Uterus (tissue), 3 donors: ENCODE measurements at regions not wholly inside any gene's neighbourhood (a gene's known extent, or its start where the extent isn't known, plus 50 kb on each side); places are given as distances from the start of the nearest gene placed in this dataset.

Experiments
- DNase-seq, 2 donors: peaks; one replicate each; pipeline ENCODE4 v3.0.0-alpha.2; 2019 to 2020
- H3K27ac ChIP-seq, 2 donors: fragments of 200-600 bp; sonication (generic); 1 replicate in 1 of 2; 2 replicates in 1 of 2; pipeline ENCODE4 v1.5.1; 2016 to 2018
- H3K27me3 ChIP-seq, 2 donors: fragments of 200-600 bp; sonication (generic); one replicate each; pipeline ENCODE4 v1.5.1; 2018 to 2019; ENCODE audit warnings: control low read depth in 1 of 2
- H3K36me3 ChIP-seq, 2 donors: fragments of 200-600 bp; sonication (generic); one replicate each; pipeline ENCODE4 v1.5.1; 2019; ENCODE audit warnings: control low read depth in 1 of 2
- H3K4me1 ChIP-seq, 2 donors: fragments of 200-600 bp; sonication (generic); one replicate each; pipeline ENCODE4 v1.5.1; 2018 to 2019; ENCODE audit warnings: control low read depth in 1 of 2
- H3K4me3 ChIP-seq, 2 donors: fragments of 200-600 bp; sonication (generic); 1 replicate in 1 of 2; 2 replicates in 1 of 2; pipeline ENCODE4 v1.5.1; 2018 to 2019; ENCODE audit warnings: mild to moderate bottlenecking in 1 of 2
- H3K9me3 ChIP-seq, 2 donors: fragments of 200-600 bp; sonication (generic); one replicate each; pipeline ENCODE4 v1.5.1; 2019; ENCODE audit warnings: control low read depth in 1 of 2
- POLR2A ChIP-seq, 2 donors: fragments of 450-650 bp; IDR thresholded peaks; one replicate each; pipeline ENCODE4 v1.6.1; 2016; ENCODE audit warnings: antibody characterized with exemption in 2 of 2, mild to moderate bottlenecking in 1 of 2, moderate library complexity in 1 of 2
- intact Hi-C: fragments of 100-400 bp; cut with DNase I; formaldehyde crosslinking; loops from one replicate; pipeline ENCODE4 v1.15.1; 2023; ENCODE audit warnings: low total_unique reads
- TF ChIP-seq, protein P1 (sequence below), 4 experiments: fragments of 200-600 bp in 2 of 4; fragments of 450-650 bp in 2 of 4; sonication (generic) in 2 of 4; IDR thresholded peaks; one replicate each; pipeline ENCODE4 v1.5.1; 2016 to 2019; ENCODE audit warnings: antibody characterized with exemption in 4 of 4, mild to moderate bottlenecking in 2 of 4, moderate library complexity in 1 of 4
- donor health status: DM: yes; HTN: yes; CAD: no.

DNA sequence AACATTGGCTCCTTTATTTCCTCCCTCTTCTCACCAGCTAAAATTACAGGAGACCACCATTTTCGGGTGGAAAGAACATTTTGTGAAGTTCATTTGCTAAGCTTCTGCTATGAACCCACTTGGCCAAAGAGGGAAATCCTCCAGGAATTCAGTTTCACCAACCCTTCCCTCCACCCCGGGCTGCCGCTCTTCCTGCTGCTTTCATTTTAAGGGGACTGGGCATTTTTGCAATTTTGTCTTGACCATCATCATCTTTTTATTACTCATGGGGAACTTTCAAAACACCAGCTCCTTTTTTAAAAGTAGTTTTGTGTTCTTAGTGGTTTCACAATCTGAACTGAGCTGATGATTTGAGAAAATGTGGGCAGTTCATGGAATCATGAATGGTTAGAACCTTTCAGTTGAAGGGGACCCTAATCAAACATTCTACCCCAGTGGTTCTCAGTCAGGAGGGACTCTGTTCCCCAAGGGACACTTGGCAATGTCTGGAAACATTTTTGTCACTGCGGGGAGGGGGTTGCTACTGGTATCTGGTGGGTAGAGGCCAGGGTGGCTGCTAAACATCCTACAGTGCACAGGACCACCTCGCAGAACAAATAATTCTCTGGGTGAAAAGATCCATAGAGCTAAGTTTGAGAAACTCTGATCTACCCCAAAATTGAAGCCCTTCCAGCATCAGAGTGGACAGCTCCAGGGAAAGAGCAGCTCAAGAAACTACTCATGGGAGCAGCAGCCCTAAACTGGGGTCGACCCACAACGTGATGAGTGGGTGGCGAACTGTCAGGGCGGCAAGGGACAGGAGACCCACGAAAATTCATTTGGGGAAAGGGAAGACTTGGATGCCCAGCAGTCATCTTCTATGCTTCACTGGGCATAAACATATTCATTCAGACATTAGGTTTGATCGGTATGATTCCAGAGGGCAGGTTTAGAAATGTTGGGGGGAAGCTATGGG lies 92.9 kb downstream of the ACKR3 start:
- no peak for TF ChIP-seq POLR2A (IDR thresholded peaks at IDR 0.05)
- TF ChIP-seq, protein P1, sequence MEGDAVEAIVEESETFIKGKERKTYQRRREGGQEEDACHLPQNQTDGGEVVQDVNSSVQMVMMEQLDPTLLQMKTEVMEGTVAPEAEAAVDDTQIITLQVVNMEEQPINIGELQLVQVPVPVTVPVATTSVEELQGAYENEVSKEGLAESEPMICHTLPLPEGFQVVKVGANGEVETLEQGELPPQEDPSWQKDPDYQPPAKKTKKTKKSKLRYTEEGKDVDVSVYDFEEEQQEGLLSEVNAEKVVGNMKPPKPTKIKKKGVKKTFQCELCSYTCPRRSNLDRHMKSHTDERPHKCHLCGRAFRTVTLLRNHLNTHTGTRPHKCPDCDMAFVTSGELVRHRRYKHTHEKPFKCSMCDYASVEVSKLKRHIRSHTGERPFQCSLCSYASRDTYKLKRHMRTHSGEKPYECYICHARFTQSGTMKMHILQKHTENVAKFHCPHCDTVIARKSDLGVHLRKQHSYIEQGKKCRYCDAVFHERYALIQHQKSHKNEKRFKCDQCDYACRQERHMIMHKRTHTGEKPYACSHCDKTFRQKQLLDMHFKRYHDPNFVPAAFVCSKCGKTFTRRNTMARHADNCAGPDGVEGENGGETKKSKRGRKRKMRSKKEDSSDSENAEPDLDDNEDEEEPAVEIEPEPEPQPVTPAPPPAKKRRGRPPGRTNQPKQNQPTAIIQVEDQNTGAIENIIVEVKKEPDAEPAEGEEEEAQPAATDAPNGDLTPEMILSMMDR (IDR thresholded peaks at IDR 0.05), result no peak
- Histone ChIP-seq H3K27me3 (no peaks in the 10 kb centered on the region), H3K27ac (peak overlapping the region; percentile 58 to 67), H3K4me3 (no peak overlapping the region), H3K9me3 (no peaks in the 10 kb centered on the region), H3K36me3 (no peaks in the 10 kb centered on the region), H3K4me1 (peaks cover 0 to 14% of the 10 kb centered on the region in 2 donors)
- DNase-seq, result no peak
- intact Hi-C loops, result no loop called here

DNA sequence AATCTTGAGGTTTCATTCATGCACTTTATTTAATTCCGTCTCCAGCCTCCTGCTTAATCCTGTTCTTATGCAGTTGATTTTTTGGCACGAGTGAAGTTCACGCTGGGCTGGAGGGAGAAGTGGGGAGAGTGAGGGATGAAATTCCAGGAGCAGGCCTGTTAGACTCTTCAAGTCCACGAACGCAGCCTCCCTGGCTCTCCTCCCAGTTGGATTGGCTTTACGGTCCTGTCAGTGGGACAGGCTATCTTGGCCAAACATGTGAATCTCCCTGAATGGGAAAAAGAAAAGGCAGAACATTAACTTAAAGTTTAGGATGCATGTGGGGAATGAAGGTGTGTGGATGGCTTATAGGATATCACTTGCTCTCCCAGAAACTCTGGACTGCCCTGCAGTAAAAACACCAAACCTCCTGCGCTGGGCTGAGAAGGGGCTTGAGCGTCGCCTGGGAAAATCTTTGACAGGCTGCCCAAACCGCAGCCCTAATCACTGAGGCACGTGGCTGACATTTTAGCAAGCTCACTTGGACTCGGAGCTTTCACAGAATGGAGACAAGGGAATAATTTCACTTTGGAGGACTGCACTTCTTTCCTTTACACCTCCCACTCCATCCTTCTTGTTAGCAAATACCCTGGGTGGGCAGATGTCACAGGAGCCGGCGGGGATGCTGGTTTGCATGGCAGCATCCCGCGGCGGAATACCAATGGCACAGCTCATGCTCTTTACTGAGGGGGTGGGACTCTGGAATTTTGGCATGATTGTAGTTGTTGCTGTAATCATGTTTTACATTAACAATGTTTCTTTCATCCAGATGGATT lies 93.9 kb downstream of the ACKR3 start:
- Histone ChIP-seq H3K4me3 (no peak overlapping the region), H3K4me1 (peaks cover 0 to 14% of the 10 kb centered on the region in 2 donors), H3K36me3 (no peaks in the 10 kb centered on the region), H3K27ac (peak overlapping the region; percentile 58 to 67), H3K27me3 (no peaks in the 10 kb centered on the region), H3K9me3 (no peaks in the 10 kb centered on the region)
- intact Hi-C loops, result no loop called here
- DNase-seq, result peak; percentile 71 to 76
- TF ChIP-seq POLR2A (IDR thresholded peaks at IDR 0.05), result no peak

DNA sequence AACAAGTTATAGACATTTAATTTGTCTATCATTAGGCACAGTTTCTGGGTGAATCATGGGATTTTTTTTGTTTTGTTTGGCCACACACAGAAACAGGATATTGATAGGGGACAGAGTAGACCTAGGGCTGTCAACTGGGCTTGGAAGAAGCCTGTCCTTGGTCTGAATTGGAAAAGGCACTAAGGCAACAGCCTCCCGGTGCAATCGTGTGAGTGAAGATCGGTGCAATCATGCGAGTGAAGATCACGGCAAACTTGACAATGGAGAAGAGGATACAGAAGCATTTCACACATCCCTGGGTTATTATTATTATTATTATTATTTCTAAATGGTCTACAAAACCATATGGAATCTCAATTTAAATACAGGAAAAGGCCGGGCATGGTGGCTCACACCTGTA lies 94.5 kb downstream of the ACKR3 start:
- Histone ChIP-seq H3K27me3 (no peaks in the 10 kb centered on the region), H3K4me3 (no peak overlapping the region), H3K27ac (peak overlapping the region; percentile 58 to 67), H3K4me1 (peaks cover 0 to 14% of the 10 kb centered on the region in 2 donors), H3K9me3 (no peaks in the 10 kb centered on the region), H3K36me3 (no peaks in the 10 kb centered on the region)
- no peak for TF ChIP-seq POLR2A (IDR thresholded peaks at IDR 0.05)
- TF ChIP-seq, protein P1 (IDR thresholded peaks at IDR 0.05), result no peak
- DNase-seq, result no peak
- intact Hi-C loops, result no loop called here

DNA sequence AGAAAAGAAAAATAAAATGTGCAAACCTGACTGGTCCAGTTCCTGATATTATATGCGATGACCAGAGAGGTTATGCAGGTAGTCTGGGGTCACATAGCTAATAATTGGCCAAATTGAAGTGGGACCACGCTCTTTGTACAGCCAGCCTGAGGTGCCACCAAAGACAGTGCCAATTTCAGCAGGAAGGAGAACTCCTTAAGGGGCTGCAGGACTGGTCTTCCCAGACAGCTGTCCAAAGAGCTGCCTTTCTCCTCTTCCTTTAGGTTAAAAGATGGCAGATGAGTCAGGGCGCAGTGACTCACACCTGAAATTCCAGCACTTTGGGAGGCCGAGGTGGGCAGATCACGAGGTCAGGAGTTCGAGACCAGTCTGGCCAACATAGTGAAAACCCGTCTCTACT lies 95.5 kb downstream of the ACKR3 start:
- H3K36me3 ChIP-seq, result no peaks in the 10 kb centered on the region
- TF ChIP-seq POLR2A (IDR thresholded peaks at IDR 0.05), result no peak
- TF ChIP-seq, protein P1 (IDR thresholded peaks at IDR 0.05), result no peak
- no peak overlapping the region for H3K27ac ChIP-seq
- H3K4me3 ChIP-seq, result no peak overlapping the region
- intact Hi-C loops, result no loop called here
- no peaks in the 10 kb centered on the region for H3K9me3 ChIP-seq
- DNase-seq, result no peak
- no peaks in the 10 kb centered on the region for H3K27me3 ChIP-seq
- H3K4me1 ChIP-seq, result peaks cover 0 to 14% of the 10 kb centered on the region in 2 donors

DNA sequence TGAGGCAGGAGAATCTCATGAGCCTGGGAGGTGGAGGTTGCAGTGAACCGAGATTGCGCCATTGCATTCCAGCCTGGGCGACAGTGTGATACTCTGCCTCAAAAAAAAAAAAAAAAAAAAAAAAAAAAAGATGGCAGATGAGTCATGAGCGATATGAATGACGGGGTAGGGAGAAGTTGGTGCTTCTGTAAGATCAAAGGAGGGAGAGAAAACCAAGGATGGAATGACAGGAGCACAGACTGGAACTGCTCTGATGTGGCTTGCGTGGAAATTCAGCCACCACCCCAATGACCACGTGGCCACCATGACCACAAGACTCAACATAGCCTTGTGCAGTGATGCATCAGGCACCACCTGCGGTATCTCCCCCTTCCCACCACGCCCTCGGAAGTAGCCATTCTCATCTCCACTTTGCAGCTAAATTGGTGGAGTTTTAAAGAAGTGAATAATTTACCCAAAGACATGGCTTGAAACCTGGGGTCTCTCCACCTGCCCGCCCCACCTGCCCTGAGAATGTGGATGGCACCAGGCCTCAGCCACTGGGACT lies 96.0 kb downstream of the ACKR3 start:
- no peak for DNase-seq
- Histone ChIP-seq H3K36me3 (no peaks in the 10 kb centered on the region), H3K4me1 (peaks cover 0 to 14% of the 10 kb centered on the region in 2 donors), H3K4me3 (no peak overlapping the region), H3K9me3 (no peaks in the 10 kb centered on the region), H3K27ac (no peak overlapping the region), H3K27me3 (no peaks in the 10 kb centered on the region)
- TF ChIP-seq, protein P1 (IDR thresholded peaks at IDR 0.05), result no peak
- TF ChIP-seq POLR2A (IDR thresholded peaks at IDR 0.05), result no peak
- intact Hi-C loops, result no loop called here
